HG02610 (cell line): ENCODE measurements at regions not wholly inside any gene's neighbourhood (a gene's known extent, or its start where the extent isn't known, plus 50 kb on each side); places are given as distances from the start of the nearest gene placed in this dataset.
"Not testable (repeated sequence)": the region's sequence is repeated elsewhere in the genome, so short reads cannot be mapped to it uniquely, and the experiment has no call there.

Experiments
- ATAC-seq: cut with Tn5 transposase; IDR thresholded peaks from one replicate; pipeline ENCODE4 v1.9.1; 2021; ENCODE audit warnings: mild to moderate bottlenecking, moderate library complexity; ENCODE audit not compliant: unreplicated experiment

DNA sequence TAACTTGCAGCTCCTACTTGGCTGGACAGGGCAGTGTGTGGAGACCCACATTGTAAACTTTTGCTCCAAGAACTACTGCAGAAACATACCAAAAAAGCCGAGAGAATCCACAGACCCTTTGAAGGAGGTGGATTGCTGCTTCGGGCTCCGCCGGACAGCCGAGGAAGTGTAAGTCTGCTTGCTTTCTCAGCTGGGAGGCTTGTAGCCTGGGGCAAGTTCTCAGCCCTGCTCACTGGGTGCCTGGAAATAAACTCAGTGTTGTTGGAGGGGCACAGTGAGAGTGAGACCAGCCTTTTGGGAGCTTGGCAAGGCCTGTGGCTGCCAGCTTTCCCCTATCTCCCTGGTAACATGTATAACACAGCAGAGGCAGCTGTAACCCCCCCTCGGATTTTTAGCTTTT lies 215.6 kb downstream of the SYK start:
- ATAC-seq: no peak

DNA sequence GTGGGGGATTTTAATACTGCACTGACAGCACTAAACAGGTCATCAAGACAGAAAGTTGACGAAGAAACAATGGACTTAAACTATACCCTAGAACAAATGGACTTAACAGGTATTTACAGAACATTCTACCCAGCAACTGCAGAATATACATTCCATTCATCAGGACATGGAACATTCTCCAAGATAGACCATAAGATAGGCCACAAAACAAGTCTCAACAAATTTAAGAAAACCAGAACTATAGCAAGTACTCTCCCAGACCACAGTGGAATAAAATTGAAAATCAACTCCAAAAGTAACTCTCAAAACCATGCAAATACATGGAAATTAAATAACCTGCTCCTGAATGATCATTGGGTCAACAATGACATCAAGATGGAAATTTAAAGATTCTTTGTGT lies 218.3 kb downstream of the SYK start:
- ATAC-seq: not testable (repeated sequence)

DNA sequence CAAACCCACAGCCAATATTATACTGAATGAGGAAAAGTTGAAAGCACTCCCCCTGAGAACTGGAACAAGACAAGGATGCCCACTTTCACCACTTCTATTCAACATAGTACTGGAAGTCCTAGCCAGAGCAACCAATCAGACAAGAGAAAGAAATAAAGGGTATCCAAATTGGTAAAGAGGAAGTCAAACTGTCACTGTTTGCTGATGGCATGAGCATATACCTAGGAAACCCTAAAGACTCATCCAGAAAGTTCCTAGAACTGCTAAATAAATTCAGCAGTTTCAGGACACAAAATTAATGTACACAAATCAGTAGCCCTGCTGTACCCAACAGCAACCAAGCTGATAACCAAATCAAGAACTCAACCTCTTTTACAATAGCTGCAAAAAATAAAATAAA lies 220.0 kb downstream of the SYK start:
- ATAC-seq: not testable (repeated sequence)

DNA sequence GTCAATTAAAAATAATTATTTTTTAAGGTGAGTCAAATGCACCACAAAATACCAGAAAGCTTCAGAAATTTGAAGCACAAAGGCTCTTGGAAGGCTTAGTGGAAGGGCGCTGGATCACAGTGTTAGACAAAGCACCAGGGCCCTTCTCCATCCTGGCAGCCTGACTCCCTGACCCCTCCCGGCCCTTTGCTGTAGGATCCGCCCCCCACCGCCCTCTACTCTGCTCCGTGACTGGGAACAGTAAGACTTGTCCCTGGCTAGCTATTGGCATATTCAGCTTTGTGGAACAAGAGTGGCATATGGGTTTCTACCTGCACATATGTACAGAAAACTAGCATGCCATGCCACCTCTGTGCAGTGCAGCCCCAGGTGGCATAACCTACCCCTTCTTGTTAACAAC lies 222.1 kb downstream of the SYK start:
- no peak for ATAC-seq

DNA sequence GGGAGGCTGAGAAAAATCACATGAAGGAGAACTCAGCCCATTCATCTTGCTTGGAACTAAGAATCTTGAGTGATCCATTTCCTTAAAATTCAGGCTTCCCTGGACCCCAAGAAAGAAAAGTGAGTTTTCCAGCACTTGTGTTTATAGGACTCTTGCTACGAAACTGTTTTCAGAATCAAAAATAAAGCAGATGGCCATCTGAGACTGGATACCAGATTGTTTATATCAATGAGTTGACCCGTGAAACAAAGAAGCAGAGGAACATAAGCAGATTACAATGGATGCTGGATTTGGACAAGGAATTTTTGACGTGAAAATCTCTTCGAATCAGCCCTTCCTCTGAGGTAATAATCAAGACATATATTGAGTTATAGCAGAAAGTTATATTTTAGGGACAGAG lies 223.2 kb downstream of the SYK start:
- ATAC-seq: no peak

DNA sequence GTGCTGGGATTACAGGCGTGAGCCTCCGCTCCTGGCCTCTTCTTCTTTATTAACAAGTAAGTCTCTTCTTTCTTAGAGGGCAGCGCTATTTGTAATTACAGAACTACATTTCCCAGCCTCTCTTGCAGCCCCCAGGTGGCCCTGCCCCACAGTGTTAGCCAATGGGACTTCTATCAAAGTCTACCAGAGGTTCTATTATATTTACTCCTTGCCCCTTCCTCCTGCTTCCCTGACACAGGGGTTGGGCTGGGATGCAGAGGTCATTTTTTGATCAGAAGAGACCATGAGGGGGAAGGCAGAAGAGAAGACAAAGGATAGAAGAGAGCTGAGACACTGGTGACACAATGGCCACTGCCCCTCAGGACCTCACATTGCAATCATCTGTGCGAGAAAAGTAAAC lies 224.2 kb downstream of the SYK start:
- ATAC-seq: no peak

DNA sequence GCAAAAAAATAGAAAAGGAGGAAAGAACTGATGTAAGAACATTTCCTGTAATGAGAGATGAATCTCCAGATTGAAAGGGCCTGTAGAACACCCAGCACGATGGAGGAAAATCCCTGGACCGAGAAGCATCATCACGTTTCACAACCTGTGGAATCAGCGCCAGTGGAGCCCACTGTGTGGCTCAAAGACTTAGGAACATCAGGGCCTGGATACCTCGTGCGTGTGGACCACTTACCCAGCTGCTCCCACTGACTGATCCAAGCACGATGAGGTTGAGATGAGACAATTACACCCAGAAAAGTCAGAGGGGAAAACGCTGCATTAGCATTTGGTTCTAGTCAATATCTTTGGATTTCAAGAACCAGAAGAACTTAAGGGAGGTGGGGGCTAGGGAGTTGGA lies 224.6 kb downstream of the SYK start:
- no peak for ATAC-seq

DNA sequence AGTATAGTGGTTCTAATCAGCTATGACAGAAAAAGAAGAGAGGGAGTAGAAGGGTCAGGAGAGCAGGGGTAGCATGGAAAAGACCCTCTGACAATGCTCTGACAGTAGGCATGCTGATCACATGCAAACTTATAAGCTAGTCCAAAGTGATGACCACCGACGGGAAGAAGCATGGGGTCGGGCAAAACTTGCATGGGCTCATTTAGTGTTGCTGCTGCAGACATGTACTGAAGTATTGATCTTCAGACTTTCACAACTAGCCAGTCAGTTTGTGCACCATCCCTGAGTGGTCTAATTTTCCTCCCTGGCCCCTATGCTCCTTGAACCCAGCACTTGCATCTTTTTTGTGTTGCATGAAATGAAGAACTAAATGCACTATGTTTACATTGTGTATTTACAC lies 225.4 kb downstream of the SYK start:
- ATAC-seq: no peak

DNA sequence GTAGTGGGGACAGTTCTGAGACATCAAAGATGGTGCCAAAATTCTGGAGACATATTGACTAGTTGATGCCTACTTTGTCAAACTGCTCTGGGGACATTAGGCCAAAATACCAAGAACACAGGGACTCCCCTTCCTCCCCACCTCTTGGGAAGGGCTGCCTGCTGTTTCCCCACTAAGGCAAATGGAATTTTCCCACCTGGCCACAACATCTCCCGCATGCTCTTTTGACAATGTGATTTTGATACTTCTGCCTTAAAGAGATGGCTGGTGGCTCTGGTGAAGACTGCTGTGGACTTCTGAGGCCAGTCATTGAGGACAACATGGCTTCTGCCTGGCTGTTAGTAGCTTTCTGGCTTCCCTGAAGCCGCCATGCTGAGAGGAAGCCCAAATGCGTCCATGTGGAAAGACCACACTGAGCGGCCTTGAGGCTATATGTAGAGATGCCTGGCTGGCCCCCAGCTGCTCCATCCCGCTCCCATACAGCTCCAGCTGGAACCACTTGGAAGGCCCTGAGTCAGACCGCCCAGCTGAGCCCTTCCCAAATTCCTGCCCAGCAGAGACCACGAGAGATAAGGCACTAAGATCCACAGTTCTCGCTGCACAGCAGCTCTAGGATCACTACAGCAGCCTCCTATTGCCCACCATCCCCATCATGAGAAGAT lies 226.7 kb downstream of the SYK start:
- ATAC-seq: no peak

DNA sequence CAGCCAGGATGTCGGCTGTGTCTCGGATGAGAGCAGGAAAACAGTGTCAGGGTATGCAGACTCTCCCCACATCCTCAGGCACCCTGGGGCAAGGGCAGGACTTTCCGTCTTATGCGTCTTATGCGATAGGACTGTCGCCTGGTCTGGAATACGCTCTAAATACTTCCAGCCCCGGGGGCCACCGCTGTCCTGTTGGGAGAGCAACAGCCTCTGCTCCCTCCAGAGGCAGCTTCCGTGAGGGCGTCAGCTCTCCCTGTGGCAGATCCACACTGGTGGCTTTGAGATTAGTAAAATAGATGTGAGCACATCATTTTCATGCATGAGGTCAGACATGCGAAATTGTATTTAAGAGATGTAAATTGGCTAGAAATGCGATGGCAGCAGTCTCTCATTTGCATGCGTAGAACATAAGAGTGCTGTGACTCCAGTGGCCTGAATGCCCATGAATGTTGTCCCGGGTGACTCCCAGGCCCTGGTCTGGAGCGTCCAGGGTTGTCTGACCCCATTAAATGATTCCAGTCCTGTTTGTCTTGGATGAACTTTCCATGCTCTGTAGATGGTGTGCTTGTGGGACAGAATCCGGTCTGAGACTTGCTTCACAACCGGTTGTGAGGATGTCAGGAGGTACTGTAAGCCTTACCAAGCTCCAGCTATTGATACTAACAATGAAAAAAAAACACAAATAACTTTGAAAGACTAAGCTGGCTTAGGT lies 228.2 kb downstream of the SYK start:
- ATAC-seq: no peak

DNA sequence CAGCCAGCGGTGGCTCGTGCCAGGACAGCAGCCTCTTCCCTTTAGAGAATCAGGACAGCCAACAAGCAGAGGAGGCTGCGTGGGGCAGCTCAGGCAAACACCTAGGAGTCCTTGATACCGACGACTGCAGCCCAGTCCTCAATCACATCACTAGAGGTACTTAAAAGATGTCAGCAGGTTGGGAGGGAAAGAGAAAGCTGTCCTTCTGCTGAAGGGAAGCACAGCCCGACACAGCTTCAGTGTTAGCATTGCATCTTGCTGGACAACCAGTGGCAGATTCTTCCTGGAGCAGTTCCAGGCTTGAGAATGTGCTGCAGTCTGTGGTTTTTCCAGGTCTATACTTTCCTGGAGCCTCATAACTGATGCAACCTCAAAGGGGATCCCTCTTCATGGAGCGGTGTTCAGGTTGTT lies 230.5 kb downstream of the SYK start:
- ATAC-seq: no peak

DNA sequence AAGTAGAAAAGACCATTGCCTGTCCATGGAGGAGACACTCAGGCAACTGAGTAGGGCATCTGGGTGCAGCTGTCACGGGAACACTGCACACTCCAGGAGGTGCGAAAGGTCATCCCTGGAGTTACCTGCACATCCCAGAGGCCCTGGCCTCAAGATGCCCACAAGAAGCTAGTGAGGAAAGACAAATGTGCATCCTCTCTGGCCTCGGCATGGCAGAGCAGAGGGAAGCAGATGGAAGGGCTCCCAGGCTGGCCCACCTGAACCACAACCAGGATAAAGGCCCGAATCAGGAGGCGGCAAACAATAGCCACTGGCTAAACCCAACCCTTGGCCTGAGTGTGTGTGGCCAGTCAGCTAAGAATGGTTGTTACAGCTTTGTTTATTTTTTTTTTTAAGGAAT lies 231.7 kb downstream of the SYK start:
- no peak for ATAC-seq

DNA sequence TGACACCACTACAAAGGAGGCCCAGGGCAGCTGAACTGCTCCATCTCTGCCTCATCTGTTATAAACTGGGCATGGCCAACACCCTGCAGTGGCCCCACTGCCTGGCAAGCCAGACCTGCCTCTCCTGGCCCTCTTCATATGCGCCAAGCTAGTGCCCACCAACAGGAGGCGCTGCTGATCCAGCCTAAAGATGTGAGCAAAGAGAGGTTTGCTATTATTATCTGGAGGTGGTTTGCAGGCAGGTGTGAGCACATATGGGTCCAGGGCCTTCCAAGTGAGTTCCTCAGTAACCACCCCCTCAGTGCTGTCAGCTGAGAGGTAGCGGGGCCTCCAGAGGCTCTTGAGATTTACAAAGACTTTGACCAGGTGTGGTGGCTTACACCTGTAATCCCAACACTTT lies 232.2 kb downstream of the SYK start:
- no peak for ATAC-seq

DNA sequence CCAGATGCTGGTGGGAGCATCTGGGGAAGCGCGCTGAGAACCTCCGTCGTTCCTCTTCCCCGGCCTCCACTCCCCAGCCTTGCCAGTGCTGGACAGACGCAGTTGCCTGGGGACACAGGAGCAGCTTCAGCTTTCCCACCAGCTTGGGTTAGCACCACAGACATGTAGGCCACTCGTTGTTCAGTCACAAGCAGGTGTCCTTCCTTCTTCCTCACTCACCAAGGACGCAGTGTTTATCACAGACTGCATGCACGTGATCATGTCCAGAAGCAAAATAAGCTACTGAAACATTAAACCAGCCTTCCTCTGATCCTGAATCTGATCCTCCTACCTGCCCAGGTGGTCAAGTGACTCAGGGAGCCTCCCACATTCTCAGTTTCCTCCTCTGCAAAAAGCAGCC lies 232.9 kb downstream of the SYK start:
- ATAC-seq: no peak

DNA sequence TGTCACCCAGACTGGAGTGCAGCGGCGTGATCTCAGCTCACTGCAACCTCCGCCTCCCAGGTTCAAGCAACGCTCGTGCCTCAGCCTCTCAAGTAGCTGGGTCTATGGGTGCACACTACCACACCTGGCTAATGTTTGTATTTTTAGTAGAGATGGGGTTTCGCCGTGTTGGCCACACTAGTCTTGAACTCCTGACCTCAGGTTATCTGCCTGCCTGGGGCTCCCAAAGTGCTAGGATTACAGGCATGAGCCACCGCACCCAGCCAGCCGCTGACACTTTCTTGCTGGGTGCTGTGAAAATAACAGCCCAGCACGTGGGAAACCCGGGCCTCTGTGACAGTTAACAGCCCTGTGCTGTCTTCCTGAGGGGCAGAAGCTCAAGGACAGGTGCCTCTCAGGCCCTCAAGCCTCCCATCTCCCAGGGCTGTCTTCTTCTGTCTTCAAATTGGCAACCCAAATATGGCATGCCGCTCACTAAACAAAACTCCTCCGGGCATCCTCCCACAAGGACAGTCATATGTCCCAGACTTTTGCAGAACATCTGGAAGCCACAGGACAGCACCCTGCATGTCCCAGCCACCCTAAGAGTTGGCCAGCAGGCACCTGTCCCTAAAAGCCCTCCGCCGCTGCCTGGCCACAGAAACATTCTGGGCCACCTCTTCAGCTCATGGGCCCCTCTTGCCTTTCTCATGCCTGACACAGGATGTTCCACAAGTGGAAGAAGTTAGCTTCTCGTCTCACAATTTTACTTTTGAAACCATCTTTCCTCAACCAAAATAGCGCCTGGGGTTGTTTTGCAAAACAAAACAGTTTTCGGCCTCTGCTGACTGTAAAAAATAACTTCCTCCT lies 233.6 kb downstream of the SYK start:
- ATAC-seq: no peak

DNA sequence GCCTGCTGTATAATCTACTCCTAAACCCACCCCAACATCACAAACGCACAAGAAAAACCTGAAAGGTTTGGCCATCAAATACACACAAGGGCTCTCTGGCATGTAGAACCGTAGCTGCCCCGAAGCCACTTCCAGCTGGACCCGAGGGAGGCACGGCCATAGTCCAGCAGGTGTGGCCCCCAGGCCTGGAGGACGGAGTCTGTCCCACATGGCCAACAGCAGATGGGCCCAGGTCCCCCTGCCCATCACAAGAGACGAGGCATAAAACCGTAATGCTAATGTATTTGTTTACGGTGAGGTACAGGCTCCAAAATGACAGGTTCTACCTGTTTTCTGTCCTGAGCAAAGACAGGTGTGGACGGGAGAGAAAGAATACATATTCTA lies 234.2 kb downstream of the SYK start:
- no peak for ATAC-seq

DNA sequence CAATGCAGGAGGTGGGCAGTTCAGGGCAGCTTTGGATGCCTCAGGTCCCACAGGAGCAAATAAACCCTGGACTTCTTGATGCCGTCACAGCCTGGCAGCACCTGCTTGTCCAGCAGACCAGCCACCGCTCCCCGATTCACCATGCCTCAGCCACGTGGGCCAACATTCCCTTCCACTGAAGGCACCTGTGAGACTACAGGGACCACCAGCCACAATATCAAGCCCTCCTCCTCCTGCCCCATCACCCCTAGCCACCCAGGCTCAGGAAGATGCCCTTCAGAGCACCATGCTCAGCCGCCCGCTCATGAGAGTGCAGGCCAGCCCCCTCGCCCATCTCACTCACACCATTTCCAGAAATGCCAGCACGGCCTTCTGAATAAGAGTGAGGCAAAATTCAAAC lies 234.7 kb downstream of the SYK start:
- ATAC-seq: no peak

DNA sequence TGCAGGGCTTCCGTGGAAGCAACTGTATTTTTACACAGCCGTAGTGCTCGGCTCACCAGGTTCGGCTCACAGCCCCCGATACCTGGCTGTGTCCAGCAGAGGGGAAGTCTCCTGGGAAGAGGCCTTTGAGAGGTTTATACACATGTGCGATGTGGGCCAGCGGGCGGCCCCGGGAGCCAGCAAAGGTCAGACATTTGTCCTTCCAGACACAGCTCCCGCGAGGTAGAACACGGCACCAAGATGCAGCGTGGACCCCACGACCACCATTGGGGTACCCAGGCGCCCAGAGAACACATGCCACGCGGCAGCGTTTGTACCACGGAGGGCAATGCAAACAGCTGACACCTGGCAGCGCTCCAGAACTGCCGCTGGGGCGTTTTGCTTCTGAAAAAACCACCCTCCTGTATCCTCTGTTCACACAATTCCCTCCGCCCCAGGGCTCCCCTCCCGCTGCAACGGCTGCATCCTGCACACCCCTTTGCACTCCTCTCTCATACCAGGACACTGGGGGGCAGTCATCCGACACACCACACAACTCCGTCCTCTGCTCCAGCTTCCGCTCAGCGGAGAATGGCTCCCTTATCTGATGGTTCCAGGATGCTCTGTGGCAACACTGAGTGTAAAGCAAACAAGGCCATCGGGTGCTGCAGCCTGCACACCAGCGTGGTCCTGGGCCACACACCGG lies 235.3 kb downstream of the SYK start:
- no peak for ATAC-seq

DNA sequence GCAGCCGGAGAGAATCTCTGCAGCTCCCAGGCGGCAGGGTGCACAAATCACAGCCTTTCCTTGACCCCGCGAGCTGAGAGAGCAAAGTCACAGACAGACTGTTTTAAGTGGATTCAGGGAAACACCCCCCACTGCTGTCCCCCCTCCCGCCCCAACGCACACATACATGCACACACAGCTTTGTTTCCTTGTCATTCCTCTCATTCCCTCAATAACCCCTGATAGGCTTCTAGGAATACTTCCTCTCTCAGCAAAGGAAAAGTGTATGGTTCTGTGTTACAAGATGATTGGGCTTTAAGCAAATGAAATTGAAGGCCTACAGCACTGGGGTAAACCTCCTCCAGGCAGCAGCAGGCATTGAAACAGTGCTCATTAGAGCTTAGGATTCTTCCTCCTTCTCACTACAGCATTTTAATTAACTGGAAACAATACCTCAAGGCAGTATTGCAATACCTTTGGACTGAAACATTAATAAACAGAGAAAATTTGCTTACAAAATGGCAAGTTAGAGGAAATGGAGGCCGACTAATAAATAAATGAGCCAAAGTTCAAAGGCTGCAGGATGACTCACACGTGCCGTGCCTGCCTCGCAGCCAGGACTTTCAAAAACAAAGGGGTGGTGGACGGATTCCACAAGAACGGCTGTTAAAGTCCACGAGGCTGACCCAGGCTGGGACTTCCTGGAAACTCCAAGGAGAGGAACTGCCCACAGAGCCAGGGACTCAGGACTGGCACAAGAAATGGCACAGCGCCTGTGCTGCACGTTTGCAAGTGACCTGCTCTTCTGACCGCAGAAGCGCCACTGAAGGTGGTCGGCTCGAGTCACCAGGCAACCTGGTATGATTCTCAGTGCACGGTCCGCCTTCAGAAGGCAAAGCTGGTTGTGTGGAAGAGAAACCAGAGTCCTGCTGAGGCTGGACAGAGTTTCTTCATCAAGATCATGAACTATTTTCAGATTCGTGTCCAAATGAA lies 236.2 kb downstream of the SYK start:
- no peak for ATAC-seq

DNA sequence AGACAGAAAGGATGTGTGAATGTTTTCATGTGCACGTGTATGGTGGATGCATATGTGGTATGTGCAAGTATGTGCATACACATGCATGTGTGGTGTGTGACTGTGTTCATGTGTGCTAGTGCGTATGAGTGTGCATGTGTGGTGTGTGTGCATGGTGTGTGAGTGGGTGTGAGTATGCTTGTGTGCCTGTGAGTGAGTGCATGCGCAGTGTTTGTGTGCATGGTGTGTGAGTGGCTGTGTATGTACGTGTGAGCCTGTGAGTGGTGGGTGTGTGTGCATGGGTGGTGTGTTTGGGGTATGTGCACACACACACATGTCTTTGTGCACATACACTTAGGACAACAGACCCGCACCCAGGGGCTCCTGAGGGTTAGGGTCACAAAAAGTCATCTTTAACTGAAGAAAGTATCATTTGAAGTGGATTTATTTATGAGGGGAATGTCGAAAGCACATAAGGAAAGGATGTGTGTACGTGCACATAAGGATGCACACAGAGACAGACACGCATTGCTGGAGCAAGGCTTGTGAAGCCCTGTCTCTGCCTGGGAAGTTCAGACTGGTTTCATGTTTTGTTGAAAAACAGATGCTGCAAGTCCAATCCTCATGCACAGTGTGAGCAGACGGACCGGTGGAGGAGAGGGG lies 237.0 kb downstream of the SYK start:
- no peak for ATAC-seq
